Smooth muscle cell (in vitro differentiated cells): ENCODE measurements at regions not wholly inside any gene's neighbourhood (a gene's known extent, or its start where the extent isn't known, plus 50 kb on each side); places are given as distances from the start of the nearest gene placed in this dataset.

Experiments used
- DNase-seq: peaks from one replicate; lab custom pipeline; 2025; ENCODE audit not compliant: unreplicated experiment; lab: John Stamatoyannopoulos, UW
- H2AFZ ChIP-seq: fragments of 200-600 bp; sonication (generic); 2 replicates; pipeline ENCODE4 v1.6.0; 2016; ENCODE audit warnings: antibody characterized with exemption, low read depth, mild to moderate bottlenecking
- H3F3A ChIP-seq: fragments of 200-600 bp; sonication (generic); 2 replicates; pipeline ENCODE4 v1.6.0; 2017; ENCODE audit warnings: antibody characterized with exemption, low read depth
- H3K27ac ChIP-seq: fragments of 200-600 bp; sonication (generic); 2 replicates; pipeline ENCODE4 v1.5.1; 2016; ENCODE audit warnings: low read depth, mild to moderate bottlenecking
- H3K27me3 ChIP-seq: fragments of 200-600 bp; sonication (generic); 2 replicates; pipeline ENCODE4 v1.6.1; 2016; ENCODE audit warnings: low read depth, mild to moderate bottlenecking
- H3K36me3 ChIP-seq: fragments of 200-600 bp; sonication (generic); 2 replicates; pipeline ENCODE4 v1.5.1; 2016; ENCODE audit warnings: low read depth
- H3K4me1 ChIP-seq: fragments of 200-600 bp; sonication (generic); 2 replicates; pipeline ENCODE4 v1.5.1; 2016; ENCODE audit warnings: low read depth
- H3K4me2 ChIP-seq: fragments of 200-600 bp; sonication (generic); 2 replicates; pipeline ENCODE4 v1.6.0; 2016; ENCODE audit warnings: mild to moderate bottlenecking
- H3K4me3 ChIP-seq: fragments of 200-600 bp; sonication (generic); 2 replicates; pipeline ENCODE4 v1.5.1; 2016; ENCODE audit warnings: mild to moderate bottlenecking
- H3K79me2 ChIP-seq: fragments of 200-600 bp; sonication (generic); 2 replicates; pipeline ENCODE4 v1.6.0; 2016; ENCODE audit warnings: low read depth, mild to moderate bottlenecking
- H3K9ac ChIP-seq: fragments of 200-600 bp; sonication (generic); 2 replicates; pipeline ENCODE4 v1.6.0; 2016; ENCODE audit warnings: low read depth
- H3K9me3 ChIP-seq: fragments of 200-600 bp; sonication (generic); replicated peaks from 2 replicates; pipeline ENCODE4 v1.5.1; 2016; ENCODE audit warnings: low read depth
- H4K20me1 ChIP-seq: fragments of 200-600 bp; sonication (generic); 2 replicates; pipeline ENCODE4 v1.6.0; 2016; ENCODE audit warnings: low read depth
- WGBS: methylation state at CpG from one replicate; pipeline ENCODE4 v1.1.7; 2016; ENCODE audit warnings: low lambda C conversion rate; 5-methylcytosine and 5-hydroxymethylcytosine counted together
- TF ChIP-seq, protein P1 (sequence below): fragments of 200-600 bp; sonication (generic); IDR thresholded peaks from 2 replicates; pipeline ENCODE4 v1.5.1; 2017; ENCODE audit warnings: borderline replicate concordance, mild to moderate bottlenecking, antibody characterized with exemption; ENCODE audit not compliant: insufficient read depth, poor library complexity, severe bottlenecking

- Histone ChIP-seq H3K27me3 (no peaks in the 10 kb centered on the region), H3F3A (no peaks in the 10 kb centered on the region), H3K4me1 (peaks cover 6% of the 10 kb centered on the region), H2AFZ (no peak overlapping the region), H3K9ac (no peak overlapping the region), H3K79me2 (no peaks in the 10 kb centered on the region), H4K20me1 (no peaks in the 10 kb centered on the region), H3K36me3 (no peaks in the 10 kb centered on the region), H3K4me2 (no peak overlapping the region), H3K9me3 (no peaks in the 10 kb centered on the region), H3K27ac (no peak overlapping the region), H3K4me3 (no peak overlapping the region)
- DNase-seq: no peak
- WGBS: 78% methylated on average over 4 of the region's 4 CpGs
- TF ChIP-seq, protein P1, sequence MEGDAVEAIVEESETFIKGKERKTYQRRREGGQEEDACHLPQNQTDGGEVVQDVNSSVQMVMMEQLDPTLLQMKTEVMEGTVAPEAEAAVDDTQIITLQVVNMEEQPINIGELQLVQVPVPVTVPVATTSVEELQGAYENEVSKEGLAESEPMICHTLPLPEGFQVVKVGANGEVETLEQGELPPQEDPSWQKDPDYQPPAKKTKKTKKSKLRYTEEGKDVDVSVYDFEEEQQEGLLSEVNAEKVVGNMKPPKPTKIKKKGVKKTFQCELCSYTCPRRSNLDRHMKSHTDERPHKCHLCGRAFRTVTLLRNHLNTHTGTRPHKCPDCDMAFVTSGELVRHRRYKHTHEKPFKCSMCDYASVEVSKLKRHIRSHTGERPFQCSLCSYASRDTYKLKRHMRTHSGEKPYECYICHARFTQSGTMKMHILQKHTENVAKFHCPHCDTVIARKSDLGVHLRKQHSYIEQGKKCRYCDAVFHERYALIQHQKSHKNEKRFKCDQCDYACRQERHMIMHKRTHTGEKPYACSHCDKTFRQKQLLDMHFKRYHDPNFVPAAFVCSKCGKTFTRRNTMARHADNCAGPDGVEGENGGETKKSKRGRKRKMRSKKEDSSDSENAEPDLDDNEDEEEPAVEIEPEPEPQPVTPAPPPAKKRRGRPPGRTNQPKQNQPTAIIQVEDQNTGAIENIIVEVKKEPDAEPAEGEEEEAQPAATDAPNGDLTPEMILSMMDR: no peak
Observed at GRCh38 chr11:122232985-122233384, 117.0 kb upstream of the BLID start.

GRCh38 chr11:122230385-122230755 is 114.4 kb upstream of the BLID start:
- Histone ChIP-seq H3K4me3 (no peak overlapping the region), H3K4me2 (no peak overlapping the region), H3K27ac (no peak overlapping the region), H3K27me3 (no peaks in the 10 kb centered on the region), H3K79me2 (no peaks in the 10 kb centered on the region), H3K9ac (no peak overlapping the region), H4K20me1 (no peaks in the 10 kb centered on the region), H3K36me3 (no peaks in the 10 kb centered on the region), H3F3A (no peaks in the 10 kb centered on the region), H2AFZ (no peak overlapping the region), H3K9me3 (no peaks in the 10 kb centered on the region), H3K4me1 (peaks cover 6% of the 10 kb centered on the region)
- no peak for DNase-seq
- TF ChIP-seq, protein P1: no peak
- WGBS: 73% methylated on average over 7 of the region's 7 CpGs

DNA sequence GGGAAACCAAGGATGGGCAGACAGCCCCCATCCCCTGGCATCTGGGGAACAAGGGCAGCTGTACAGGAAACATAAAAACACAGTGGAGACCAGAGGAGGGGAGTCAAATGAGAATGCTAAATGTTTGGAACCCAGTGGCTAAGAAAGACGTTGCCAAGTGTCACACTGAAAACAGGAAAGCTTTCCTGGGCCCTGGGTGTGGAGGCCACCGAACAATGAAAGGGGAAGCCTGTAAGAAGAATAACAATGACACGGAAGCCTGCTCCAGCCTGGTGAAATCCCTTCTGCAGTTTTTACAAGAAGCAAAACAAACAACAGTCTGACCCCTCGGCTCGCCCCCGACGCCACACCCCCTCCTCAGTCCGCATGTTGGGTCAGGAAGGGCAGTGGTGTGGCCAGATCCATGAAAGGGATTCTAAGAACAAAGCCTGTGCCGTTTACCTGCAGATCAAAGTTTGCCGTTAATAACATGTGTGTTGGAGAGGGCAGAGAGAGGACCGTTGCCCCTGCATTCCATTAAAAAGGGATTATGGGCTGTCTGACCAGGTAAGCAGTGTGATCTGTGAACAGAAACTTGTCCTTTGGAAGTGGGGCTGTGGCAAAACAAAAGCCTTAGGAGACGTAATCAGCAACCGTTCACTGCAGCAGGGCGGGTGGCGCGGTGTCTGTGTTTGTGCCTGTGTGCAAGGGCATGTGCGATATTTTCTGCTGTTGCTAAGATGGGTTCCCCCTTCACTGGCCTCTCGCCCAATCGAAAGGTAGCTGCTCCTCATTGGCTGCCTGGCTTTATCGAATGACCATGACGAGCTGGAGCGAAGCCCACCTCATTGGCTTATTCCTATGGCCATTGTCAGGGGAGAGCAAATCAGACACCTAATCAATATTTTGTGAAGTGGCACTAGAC is 113.7 kb upstream of the BLID start:
- no peak for DNase-seq

More for the DNA sequence above, 113.7 kb upstream of the BLID start:
- Histone ChIP-seq H2AFZ (no peak overlapping the region), H3K4me3 (no peak overlapping the region), H3K4me2 (no peak overlapping the region), H4K20me1 (no peaks in the 10 kb centered on the region), H3K36me3 (no peaks in the 10 kb centered on the region), H3K27ac (no peak overlapping the region), H3F3A (no peaks in the 10 kb centered on the region), H3K9me3 (no peaks in the 10 kb centered on the region), H3K27me3 (no peaks in the 10 kb centered on the region), H3K9ac (no peak overlapping the region), H3K4me1 (peaks cover 6% of the 10 kb centered on the region), H3K79me2 (no peaks in the 10 kb centered on the region)
- WGBS: 65% methylated on average over 22 of the region's 22 CpGs
- TF ChIP-seq, protein P1: no peak
